NAMALWA (cell line): ENCODE measurements at regions not wholly inside any gene's neighbourhood (a gene's known extent, or its start where the extent isn't known, plus 50 kb on each side); places are given as distances from the start of the nearest gene placed in this dataset.

Experiments
- DNase-seq: peaks from one replicate; pipeline ENCODE4 v3.0.0-alpha.2; 2015; ENCODE audit warnings: low spot score

- DNase-seq: no peak
These were observed 168.6 kb downstream of the TRIM33 start for GRCh38 chr1:114342376-114342775.

GRCh38 chr1:114341856-114342255 lies 169.1 kb downstream of the TRIM33 start:
- DNase-seq: no peak

- DNase-seq: no peak
These were observed 169.7 kb downstream of the TRIM33 start for GRCh38 chr1:114341299-114341698.

GRCh38 chr1:114340892-114341291 lies 170.1 kb downstream of the TRIM33 start:
- DNase-seq: no peak

GRCh38 chr1:114339379-114339778 lies 171.6 kb downstream of the TRIM33 start:
- no peak for DNase-seq

- DNase-seq: no peak
These were observed 172.7 kb downstream of the TRIM33 start for GRCh38 chr1:114338191-114338890.

- DNase-seq: no peak
These were observed 173.6 kb downstream of the TRIM33 start for GRCh38 chr1:114337417-114337816.

GRCh38 chr1:114336360-114336759 lies 174.6 kb downstream of the TRIM33 start:
- no peak for DNase-seq

- no peak for DNase-seq
These were observed 175.7 kb downstream of the TRIM33 start for GRCh38 chr1:114335273-114335672.

- no peak for DNase-seq
These were observed 176.7 kb downstream of the TRIM33 start for GRCh38 chr1:114334297-114334696.

GRCh38 chr1:114333690-114334089 lies 177.3 kb downstream of the TRIM33 start:
- DNase-seq: no peak

GRCh38 chr1:114331936-114332335 lies 178.3 kb upstream of the SYT6 start:
- DNase-seq: no peak

GRCh38 chr1:114330451-114330983 lies 176.8 kb upstream of the SYT6 start:
- peak; percentile 13 for DNase-seq

GRCh38 chr1:114328361-114328904 lies 174.8 kb upstream of the SYT6 start:
- no peak for DNase-seq

- DNase-seq: no peak
These were observed 170.9 kb upstream of the SYT6 start for GRCh38 chr1:114324662-114324965.

GRCh38 chr1:114323959-114324661 lies 170.4 kb upstream of the SYT6 start:
- no peak for DNase-seq

- DNase-seq: no peak
These were observed 169.1 kb upstream of the SYT6 start for GRCh38 chr1:114322734-114323133.

GRCh38 chr1:114322207-114322606 lies 168.5 kb upstream of the SYT6 start:
- DNase-seq: no peak

- no peak for DNase-seq
These were observed 166.9 kb upstream of the SYT6 start for GRCh38 chr1:114320586-114320985.

- DNase-seq: no peak
These were observed 165.7 kb upstream of the SYT6 start for GRCh38 chr1:114319418-114319817.

GRCh38 chr1:114318961-114319360 lies 165.3 kb upstream of the SYT6 start:
- no peak for DNase-seq

- peak; percentile 19 for DNase-seq
These were observed 162.5 kb upstream of the SYT6 start for GRCh38 chr1:114316204-114316603.

- no peak for DNase-seq
These were observed 162.0 kb upstream of the SYT6 start for GRCh38 chr1:114315631-114316030.
